Endodermal cell (in vitro differentiated cells): ENCODE measurements at regions not wholly inside any gene's neighbourhood (a gene's known extent, or its start where the extent isn't known, plus 50 kb on each side); places are given as distances from the start of the nearest gene placed in this dataset.

Experiments used
- DNase-seq: peaks from one replicate; pipeline ENCODE4 v3.0.0-alpha.2; 2017
- H3K27ac ChIP-seq: 2 replicates; pipeline ENCODE4 v1.5.1; 2013; ENCODE audit warnings: mild to moderate bottlenecking, low read depth, low read length, moderate library complexity
- H3K27me3 ChIP-seq: 2 replicates; pipeline ENCODE4 v1.6.1; 2013; ENCODE audit warnings: mild to moderate bottlenecking, low read length, moderate library complexity; ENCODE audit not compliant: insufficient read depth, control insufficient read depth, poor library complexity, severe bottlenecking
- H3K36me3 ChIP-seq: 2 replicates; pipeline ENCODE4 v1.7.0; 2013; ENCODE audit warnings: mild to moderate bottlenecking, low read length, moderate library complexity; ENCODE audit not compliant: control insufficient read depth, insufficient read depth
- H3K4me1 ChIP-seq: one replicate; pipeline ENCODE4 v1.7.0; 2013; ENCODE audit warnings: low read length; ENCODE audit not compliant: control insufficient read depth, insufficient read depth
- H3K4me3 ChIP-seq: 2 replicates; pipeline ENCODE4 v1.5.1; 2013; ENCODE audit warnings: mild to moderate bottlenecking, low read length, moderate library complexity
- H3K9ac ChIP-seq: 2 replicates; pipeline ENCODE4 v1.6.1; 2013; ENCODE audit warnings: mild to moderate bottlenecking, low read length, moderate library complexity; ENCODE audit not compliant: poor library complexity, severe bottlenecking; ENCODE audit errors: extremely low read depth
- H3K9me3 ChIP-seq: 2 replicates; pipeline ENCODE4 v1.6.1; 2013; ENCODE audit warnings: mild to moderate bottlenecking, low read length, moderate library complexity; ENCODE audit not compliant: control insufficient read depth
- H3K27ac Mint-ChIP-seq: 2 replicates; pipeline ENCODE4 v1.8.0; 2020; ENCODE audit warnings: mixed read lengths
- H3K27me3 Mint-ChIP-seq: 2 replicates; pipeline ENCODE4 v1.8.0; 2021; ENCODE audit warnings: mild to moderate bottlenecking, mixed read lengths; ENCODE audit not compliant: insufficient read depth
- H3K36me3 Mint-ChIP-seq: 2 replicates; pipeline ENCODE4 v1.8.0; 2020; ENCODE audit warnings: low read depth, mixed read lengths
- H3K4me1 Mint-ChIP-seq: 2 replicates; pipeline ENCODE4 v1.8.0; 2020; ENCODE audit warnings: mixed read lengths
- H3K4me3 Mint-ChIP-seq: 2 replicates; pipeline ENCODE4 v1.8.0; 2020; ENCODE audit warnings: mild to moderate bottlenecking, moderate library complexity, mixed read lengths
- H3K9me3 Mint-ChIP-seq: 2 replicates; pipeline ENCODE4 v1.8.0; 2020; ENCODE audit warnings: mild to moderate bottlenecking, mixed read lengths
- CTCF ChIP-seq: fragments of 200-600 bp; sonication (generic); conservative IDR thresholded peaks from 2 replicates; pipeline ENCODE4 v1.5.0; 2021; ENCODE audit warnings: antibody characterized with exemption, mild to moderate bottlenecking
- WGBS, 2 experiments: methylation state at CpG; one replicate each; pipeline versions ENCODE4 v1.1.5 to v1.1.7; 2013; ENCODE audit warnings: missing lambda C conversion rate in 2 of 2, mixed read lengths in 1 of 2; ENCODE audit not compliant: insufficient coverage in 1 of 2, insufficient read length in 1 of 2; 5-methylcytosine and 5-hydroxymethylcytosine counted together

- no peak for TF ChIP-seq CTCF
- Mint-ChIP-seq H3K9me3 (no peaks in the 10 kb centered on the region), H3K4me1 (peaks cover 19% of the 10 kb centered on the region), H3K36me3 (no peaks in the 10 kb centered on the region), H3K4me3 (no peak overlapping the region), H3K27me3 (no peaks in the 10 kb centered on the region), H3K27ac (no peak overlapping the region)
- Histone ChIP-seq H3K36me3 (no peaks in the 10 kb centered on the region), H3K4me3 (no peak overlapping the region), H3K4me1 (no peaks in the 10 kb centered on the region), H3K27me3 (no peaks in the 10 kb centered on the region), H3K9ac (no peak overlapping the region), H3K27ac (no peak overlapping the region), H3K9me3 (no peaks in the 10 kb centered on the region)
- DNase-seq = no peak
- WGBS, 2 experiments = 86 to 100% methylated on average over 2 to 5 of the region's 5 CpGs
Observed at GRCh38 chr10:130477360-130477759, 341.2 kb downstream of the GLRX3 start.

GRCh38 chr10:130479146-130479545, 343.0 kb downstream of the GLRX3 start:
- 90 to 91% methylated on average over 2 to 7 of the region's 7 CpGs for whole genome bisulfite sequencing, 2 experiments
- H3K4me3 Mint-ChIP-seq = no peak overlapping the region
- H3K36me3 Mint-ChIP-seq = no peaks in the 10 kb centered on the region

GRCh38 chr10:130479926-130480325, 343.7 kb downstream of the GLRX3 start:
- H3K9me3 Mint-ChIP-seq = no peaks in the 10 kb centered on the region
- WGBS, 2 experiments = 94% methylated on average over 8 of the region's 8 CpGs
- H3K36me3 Mint-ChIP-seq = no peaks in the 10 kb centered on the region
- H3K27ac Mint-ChIP-seq = no peak overlapping the region
- no peak overlapping the region for H3K4me3 Mint-ChIP-seq
- DNase-seq = no peak
- no peaks in the 10 kb centered on the region for H3K4me1 ChIP-seq
- no peaks in the 10 kb centered on the region for H3K27me3 Mint-ChIP-seq
- H3K27ac ChIP-seq = no peak overlapping the region
- no peak overlapping the region for H3K4me3 ChIP-seq
- H3K9ac ChIP-seq = no peak overlapping the region
- no peaks in the 10 kb centered on the region for H3K27me3 ChIP-seq
- no peaks in the 10 kb centered on the region for H3K9me3 ChIP-seq
- TF ChIP-seq CTCF = no peak
- H3K36me3 ChIP-seq = no peaks in the 10 kb centered on the region
- H3K4me1 Mint-ChIP-seq = peaks cover 13% of the 10 kb centered on the region

More at GRCh38 chr10:130479146-130479545, 343.0 kb downstream of the GLRX3 start:
- no peaks in the 10 kb centered on the region for H3K9me3 Mint-ChIP-seq
- Histone ChIP-seq H3K4me3 (no peak overlapping the region), H3K9ac (no peak overlapping the region), H3K36me3 (no peaks in the 10 kb centered on the region), H3K27ac (no peak overlapping the region), H3K27me3 (no peaks in the 10 kb centered on the region), H3K4me1 (no peaks in the 10 kb centered on the region), H3K9me3 (no peaks in the 10 kb centered on the region)
- no peak for DNase-seq
- no peak for TF ChIP-seq CTCF
- no peak overlapping the region for H3K27ac Mint-ChIP-seq
- no peaks in the 10 kb centered on the region for H3K27me3 Mint-ChIP-seq
- H3K4me1 Mint-ChIP-seq = peaks cover 19% of the 10 kb centered on the region
